Epithelial cell of proximal tubule (primary cell): ENCODE measurements at regions not wholly inside any gene's neighbourhood (a gene's known extent, or its start where the extent isn't known, plus 50 kb on each side); places are given as distances from the start of the nearest gene placed in this dataset.

Experiments used
- DNase-seq: peaks from one replicate; pipeline ENCODE4 v3.0.0-alpha.2; 2011; ENCODE audit warnings: low read depth
- H3K4me3 ChIP-seq: 2 replicates; pipeline ENCODE4 v1.5.1; 2011; ENCODE audit warnings: low read depth, mild to moderate bottlenecking, low read length
- TF ChIP-seq, protein P1 (sequence below): conservative IDR thresholded peaks from 2 replicates; pipeline ENCODE4 v1.5.1; 2012; ENCODE audit warnings: low read depth, mild to moderate bottlenecking, low read length

DNA sequence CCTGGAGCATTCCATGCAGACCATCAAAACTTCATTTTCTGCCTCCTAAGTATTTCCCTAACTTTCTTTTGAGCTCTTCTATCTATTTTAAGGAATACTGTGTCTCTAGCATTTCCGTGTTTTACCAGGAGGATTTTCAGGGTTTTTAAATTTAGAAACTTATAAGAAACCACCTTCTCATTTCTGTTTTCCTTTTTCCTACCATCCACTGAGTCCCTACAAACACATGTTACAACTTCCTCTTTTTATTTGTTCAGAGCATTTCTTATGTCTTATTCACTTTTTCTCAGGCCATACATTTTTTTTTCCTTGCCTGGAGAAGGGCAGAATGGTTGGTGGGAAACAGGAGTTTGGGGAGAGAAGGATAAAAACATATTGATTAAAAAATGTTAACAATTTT lies 130.0 kb upstream of the BMP5 start:
- TF ChIP-seq, protein P1, sequence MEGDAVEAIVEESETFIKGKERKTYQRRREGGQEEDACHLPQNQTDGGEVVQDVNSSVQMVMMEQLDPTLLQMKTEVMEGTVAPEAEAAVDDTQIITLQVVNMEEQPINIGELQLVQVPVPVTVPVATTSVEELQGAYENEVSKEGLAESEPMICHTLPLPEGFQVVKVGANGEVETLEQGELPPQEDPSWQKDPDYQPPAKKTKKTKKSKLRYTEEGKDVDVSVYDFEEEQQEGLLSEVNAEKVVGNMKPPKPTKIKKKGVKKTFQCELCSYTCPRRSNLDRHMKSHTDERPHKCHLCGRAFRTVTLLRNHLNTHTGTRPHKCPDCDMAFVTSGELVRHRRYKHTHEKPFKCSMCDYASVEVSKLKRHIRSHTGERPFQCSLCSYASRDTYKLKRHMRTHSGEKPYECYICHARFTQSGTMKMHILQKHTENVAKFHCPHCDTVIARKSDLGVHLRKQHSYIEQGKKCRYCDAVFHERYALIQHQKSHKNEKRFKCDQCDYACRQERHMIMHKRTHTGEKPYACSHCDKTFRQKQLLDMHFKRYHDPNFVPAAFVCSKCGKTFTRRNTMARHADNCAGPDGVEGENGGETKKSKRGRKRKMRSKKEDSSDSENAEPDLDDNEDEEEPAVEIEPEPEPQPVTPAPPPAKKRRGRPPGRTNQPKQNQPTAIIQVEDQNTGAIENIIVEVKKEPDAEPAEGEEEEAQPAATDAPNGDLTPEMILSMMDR = no peak
- DNase-seq = no peak
- H3K4me3 ChIP-seq = no peak overlapping the region

DNA sequence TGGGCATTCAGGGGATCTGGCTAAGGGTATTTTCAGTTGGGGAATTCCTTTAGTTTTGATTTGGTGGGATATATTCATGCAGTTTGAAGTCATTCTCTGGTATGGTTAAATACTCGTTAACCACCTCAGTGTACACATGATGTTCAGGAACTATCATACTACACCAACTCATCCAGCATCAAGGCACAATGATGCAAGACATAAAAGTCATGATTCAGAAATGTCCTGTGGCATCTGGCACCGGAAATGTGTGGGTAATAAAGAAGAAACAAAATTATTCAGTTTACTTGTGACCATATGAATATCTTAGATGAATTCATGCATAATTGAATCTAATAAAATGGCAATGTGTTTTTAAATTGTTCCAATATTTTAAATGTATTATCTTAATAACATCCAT lies 129.0 kb upstream of the BMP5 start:
- no peak for DNase-seq
- H3K4me3 ChIP-seq = no peak overlapping the region
- TF ChIP-seq, protein P1 = no peak

DNA sequence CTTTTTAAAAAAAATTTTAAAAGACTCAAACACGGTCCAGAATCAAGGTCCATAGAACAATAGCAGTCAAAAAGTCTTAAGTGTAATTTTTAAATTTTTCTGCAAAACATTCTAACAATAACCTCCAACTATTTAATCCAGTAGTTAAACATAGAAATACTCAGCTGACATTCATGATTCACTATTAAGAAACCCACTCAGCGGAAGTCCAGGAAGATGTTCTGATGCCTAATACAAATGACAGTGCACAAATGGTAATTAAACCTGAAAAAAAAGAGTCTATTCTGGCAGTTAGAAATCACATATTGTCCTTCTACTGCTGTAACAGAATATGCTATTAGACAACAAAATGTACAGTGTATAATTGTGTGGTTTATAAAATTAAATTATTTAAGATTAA lies 128.2 kb upstream of the BMP5 start:
- no peak for DNase-seq
- TF ChIP-seq, protein P1 = no peak
- H3K4me3 ChIP-seq = no peak overlapping the region

DNA sequence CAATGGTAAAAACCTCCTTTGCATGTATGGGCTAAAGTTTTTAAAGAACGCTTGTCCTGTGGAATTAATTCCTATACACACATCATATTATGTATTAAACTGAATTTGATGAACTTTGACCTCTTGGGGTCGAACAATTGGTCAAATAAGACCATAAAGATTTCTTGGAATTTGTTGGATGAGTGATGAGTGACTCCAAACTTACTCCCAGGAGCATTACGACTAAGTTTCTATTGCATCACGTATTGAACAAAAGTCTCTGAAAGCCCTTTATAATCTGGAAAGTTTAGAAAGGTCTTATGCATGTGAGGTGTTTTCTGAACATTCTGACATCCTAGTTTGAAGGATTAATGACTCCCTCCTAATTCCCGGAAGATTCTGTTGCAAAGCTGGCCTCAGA lies 126.9 kb upstream of the BMP5 start:
- TF ChIP-seq, protein P1 = no peak
- DNase-seq = no peak
- H3K4me3 ChIP-seq = no peak overlapping the region

DNA sequence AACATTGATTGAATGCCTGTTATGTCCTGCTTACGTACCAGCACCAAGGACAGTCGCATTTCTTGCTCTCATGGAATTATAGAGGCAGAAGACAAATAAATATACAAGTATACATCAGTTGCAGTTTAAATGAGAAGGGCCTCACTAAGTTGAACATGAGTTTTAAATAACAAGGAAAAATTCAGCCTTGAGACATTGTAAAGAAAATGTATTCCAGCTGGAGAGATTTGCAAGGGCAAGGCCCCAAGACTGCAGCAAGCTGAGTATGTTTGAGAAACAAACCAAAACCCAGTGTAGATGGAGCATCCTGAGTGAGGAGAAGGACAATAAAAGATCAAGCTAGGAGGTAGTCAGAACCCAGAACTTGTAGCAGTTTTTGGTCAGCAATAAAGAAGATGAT lies 123.2 kb upstream of the BMP5 start:
- TF ChIP-seq, protein P1 = no peak
- no peak overlapping the region for H3K4me3 ChIP-seq
- no peak for DNase-seq

DNA sequence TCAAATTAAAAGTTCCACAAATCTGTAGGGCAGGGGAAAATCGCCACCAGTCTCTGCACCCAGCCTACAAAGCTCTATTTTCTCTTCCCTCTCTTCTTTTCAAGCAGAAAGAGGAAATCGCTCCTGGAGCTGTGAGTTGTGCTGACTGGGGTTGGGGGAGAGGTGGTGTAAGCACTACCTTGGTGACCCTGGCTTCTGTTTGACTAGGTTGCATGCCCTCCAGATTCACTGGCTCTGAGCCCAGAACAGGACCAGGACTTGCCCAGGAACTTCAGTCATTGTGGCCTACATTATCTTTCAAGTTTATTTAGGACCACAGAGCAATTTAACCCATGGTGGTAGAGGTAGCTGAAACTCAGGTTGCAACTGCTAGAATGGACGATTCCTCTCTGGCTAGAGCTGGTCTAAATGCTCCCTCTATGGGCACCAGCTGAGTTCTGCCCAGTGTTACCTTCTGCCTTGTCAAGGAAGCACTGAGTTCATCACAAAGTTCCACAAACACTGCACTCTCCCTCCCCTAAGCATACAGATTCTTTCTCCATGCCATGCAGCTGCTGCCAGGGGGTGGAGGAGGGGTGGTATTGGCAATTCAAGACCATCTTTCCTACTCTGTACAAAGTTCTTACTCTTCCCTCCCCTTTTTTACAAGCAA lies 122.0 kb upstream of the BMP5 start:
- no peak for DNase-seq
- TF ChIP-seq, protein P1 = no peak
- no peak overlapping the region for H3K4me3 ChIP-seq

DNA sequence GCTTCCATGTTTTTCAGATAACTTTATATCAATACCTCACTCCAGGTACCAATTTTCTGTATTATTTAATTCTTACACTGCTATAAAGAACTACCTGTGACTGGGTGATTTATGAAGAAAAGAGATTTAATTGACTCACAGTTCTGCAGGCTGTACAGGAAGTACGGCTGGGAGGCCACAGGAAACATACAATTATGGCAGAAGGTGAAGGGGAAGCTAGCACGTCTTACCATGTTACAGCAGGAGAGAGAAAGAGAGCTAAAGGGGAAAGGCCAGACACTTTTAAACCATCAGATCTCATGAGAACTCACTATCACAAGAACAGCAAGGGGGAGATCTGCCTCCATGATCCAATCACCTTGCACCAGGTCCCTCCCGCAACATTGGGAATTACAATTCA lies 119.1 kb upstream of the BMP5 start:
- no peak overlapping the region for H3K4me3 ChIP-seq
- no peak for DNase-seq
- TF ChIP-seq, protein P1 = no peak
